Stomach smooth muscle (tissue), 2 donors: ENCODE measurements at regions not wholly inside any gene's neighbourhood (a gene's known extent, or its start where the extent isn't known, plus 50 kb on each side); places are given as distances from the start of the nearest gene placed in this dataset.

ENCODE experiments used
- H3K27ac ChIP-seq: one replicate; pipeline ENCODE4 v1.7.0; 2013; ENCODE audit warnings: mild to moderate bottlenecking, low read length, inconsistent platforms
- H3K27me3 ChIP-seq, 2 donors: one replicate each; pipeline ENCODE4 v1.7.0; 2013; ENCODE audit warnings: low read length in 2 of 2; ENCODE audit not compliant: insufficient read depth in 2 of 2, control insufficient read depth in 1 of 2
- H3K36me3 ChIP-seq, 2 donors: one replicate each; pipeline ENCODE4 v1.7.0; 2013; ENCODE audit warnings: low read length in 2 of 2; ENCODE audit not compliant: control insufficient read depth in 2 of 2, insufficient read depth in 2 of 2
- H3K4me1 ChIP-seq: one replicate; pipeline ENCODE4 v1.7.0; 2013; ENCODE audit warnings: low read length; ENCODE audit not compliant: control insufficient read depth, insufficient read depth
- H3K4me3 ChIP-seq, 2 donors: one replicate each; pipeline ENCODE4 v1.7.0; 2013; ENCODE audit warnings: low read length in 2 of 2
- H3K9ac ChIP-seq, 2 donors: one replicate each; pipeline ENCODE4 v1.7.0; 2013; ENCODE audit warnings: low read length in 2 of 2, mild to moderate bottlenecking in 1 of 2
- H3K9me3 ChIP-seq, 2 donors: one replicate each; pipeline ENCODE4 v1.7.0; 2013; ENCODE audit warnings: low read length in 2 of 2; ENCODE audit not compliant: control insufficient read depth in 2 of 2
- donor health status: healthy.
- donor health status: Pancreatic carcinoma.

DNA sequence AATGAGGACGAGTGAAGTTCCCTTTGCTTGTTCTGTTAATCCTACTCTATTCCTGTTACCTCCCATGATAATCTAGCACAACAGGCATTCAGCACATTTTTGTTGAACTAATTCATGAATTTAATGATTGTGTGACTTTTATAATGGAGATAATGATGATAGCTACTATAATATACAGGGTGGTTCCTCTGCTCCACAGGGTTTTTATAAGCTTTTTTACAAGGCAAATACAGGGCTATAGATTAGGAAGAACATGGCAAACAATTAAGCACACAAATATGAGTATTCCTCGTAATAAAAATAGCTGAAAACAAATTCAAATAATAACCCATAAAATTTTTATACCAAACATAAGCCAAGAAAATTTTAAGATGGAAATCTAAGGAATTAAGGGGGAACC, 145.6 kb upstream of the TMTC1 start:
- Histone ChIP-seq H3K4me1 (no peaks in the 10 kb centered on the region), H3K27ac (no peak overlapping the region), H3K4me3 (no peak overlapping the region), H3K27me3 (no peaks in the 10 kb centered on the region), H3K9me3 (no peaks in the 10 kb centered on the region), H3K36me3 (no peaks in the 10 kb centered on the region), H3K9ac (no peak overlapping the region)

DNA sequence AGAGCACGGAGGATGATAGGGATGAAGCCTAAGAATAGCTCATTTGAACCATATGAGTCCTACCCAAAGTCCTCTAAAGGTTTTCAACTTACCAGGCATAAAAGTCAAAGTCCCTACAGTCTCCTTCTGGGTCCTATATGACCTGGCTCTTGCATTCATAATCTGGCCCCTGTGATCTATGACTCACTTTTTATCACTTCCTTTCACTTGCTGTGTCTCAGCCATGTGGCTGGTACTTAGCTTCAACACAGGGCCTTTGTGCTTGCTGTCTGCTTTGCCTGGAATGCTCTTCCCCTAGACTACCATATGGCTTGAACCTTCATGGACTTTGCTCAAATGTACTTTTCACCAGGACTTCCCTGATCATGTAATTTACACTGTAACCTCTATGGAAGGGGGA, 137.6 kb upstream of the TMTC1 start:
- H3K4me1 ChIP-seq = no peaks in the 10 kb centered on the region
- H3K9ac ChIP-seq = no peak overlapping the region
- no peak overlapping the region for H3K27ac ChIP-seq
- no peaks in the 10 kb centered on the region for H3K36me3 ChIP-seq
- no peaks in the 10 kb centered on the region for H3K9me3 ChIP-seq
- no peaks in the 10 kb centered on the region for H3K27me3 ChIP-seq
- H3K4me3 ChIP-seq = no peak overlapping the region

DNA sequence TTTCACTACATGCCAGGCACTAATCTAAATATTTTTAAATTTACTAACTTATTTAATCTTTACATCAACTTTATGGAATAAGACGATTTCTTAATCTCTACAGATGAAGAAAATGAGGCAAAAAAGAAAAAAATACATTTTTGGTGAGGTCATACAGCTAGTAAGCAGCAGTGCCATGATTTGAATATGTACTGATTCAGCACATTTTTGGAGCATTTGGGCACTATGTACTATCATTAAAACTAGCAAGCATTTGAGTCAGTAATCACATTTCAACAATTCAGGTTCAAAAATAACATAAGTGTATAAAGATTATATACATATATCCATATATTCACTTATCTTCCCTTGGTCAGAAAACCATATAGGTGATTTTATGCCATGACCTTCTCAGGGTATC, 124.4 kb upstream of the TMTC1 start:
- H3K9me3 ChIP-seq = no peaks in the 10 kb centered on the region
- no peak overlapping the region for H3K27ac ChIP-seq
- no peaks in the 10 kb centered on the region for H3K4me1 ChIP-seq
- no peak overlapping the region for H3K9ac ChIP-seq
- H3K4me3 ChIP-seq = no peak overlapping the region
- H3K27me3 ChIP-seq = no peaks in the 10 kb centered on the region
- no peaks in the 10 kb centered on the region for H3K36me3 ChIP-seq

DNA sequence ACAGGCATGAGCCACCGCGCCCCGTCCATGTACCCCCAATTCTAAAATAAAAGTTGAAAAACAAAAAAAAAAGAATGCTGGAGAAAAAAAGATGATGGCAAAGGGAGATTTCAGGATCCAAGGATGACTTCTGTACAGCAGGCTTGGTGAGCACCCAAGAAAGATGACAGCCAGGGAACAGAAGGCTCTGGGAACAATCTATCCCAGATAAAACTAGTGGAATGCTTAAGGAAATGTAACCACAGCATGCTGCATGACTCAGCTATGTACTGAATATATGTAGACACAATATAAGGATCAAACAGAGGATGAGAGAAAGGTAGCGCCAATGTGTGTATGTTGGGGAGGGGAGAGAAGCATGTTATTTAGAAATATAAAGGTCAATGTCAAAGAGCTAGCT, 123.7 kb upstream of the TMTC1 start:
- Histone ChIP-seq H3K9ac (no peak overlapping the region), H3K36me3 (no peaks in the 10 kb centered on the region), H3K9me3 (no peaks in the 10 kb centered on the region), H3K27me3 (no peaks in the 10 kb centered on the region), H3K4me3 (no peak overlapping the region), H3K27ac (no peak overlapping the region), H3K4me1 (no peaks in the 10 kb centered on the region)

DNA sequence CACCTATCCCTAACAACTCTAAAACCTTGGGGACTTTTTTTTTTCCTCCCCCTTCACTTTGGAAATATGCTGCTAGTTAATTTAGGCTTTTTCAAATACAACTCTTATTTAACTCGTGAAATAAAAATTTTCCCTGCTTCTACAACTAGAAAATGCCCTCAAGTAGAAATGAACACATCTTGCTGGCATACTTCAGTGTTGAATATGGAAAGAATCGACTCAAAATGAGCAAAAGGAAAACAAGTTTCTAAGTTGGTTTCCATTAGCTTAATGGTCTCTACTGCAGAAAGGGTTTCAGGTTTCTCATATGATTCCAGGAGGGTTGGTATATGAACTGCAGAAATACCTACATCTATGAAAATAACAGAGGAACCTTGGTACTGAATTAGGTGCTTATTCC, 118.3 kb upstream of the TMTC1 start:
- no peaks in the 10 kb centered on the region for H3K36me3 ChIP-seq
- no peaks in the 10 kb centered on the region for H3K4me1 ChIP-seq
- H3K9ac ChIP-seq = no peak overlapping the region
- no peak overlapping the region for H3K27ac ChIP-seq
- H3K9me3 ChIP-seq = no peaks in the 10 kb centered on the region
- H3K27me3 ChIP-seq = no peaks in the 10 kb centered on the region
- H3K4me3 ChIP-seq = no peak overlapping the region

DNA sequence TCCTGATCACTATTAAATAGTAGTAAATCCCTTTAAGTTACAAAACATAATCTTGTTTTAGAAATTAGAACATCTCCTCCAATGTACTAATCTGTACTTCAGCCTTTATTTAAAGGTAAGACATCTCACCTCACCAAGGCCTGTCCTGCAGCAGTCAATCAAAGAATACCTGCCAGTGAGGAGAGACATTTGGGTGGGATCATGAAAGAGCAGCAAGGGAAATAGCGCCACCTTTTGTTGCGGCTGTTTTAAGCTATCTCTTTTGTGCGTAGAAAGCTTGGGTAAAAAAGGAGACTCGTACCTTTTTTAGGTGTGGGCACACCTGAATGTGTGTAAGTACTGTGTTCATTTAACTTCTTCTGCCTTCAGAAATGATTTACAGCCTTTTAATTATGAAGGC, 117.8 kb upstream of the TMTC1 start:
- no peaks in the 10 kb centered on the region for H3K4me1 ChIP-seq
- H3K36me3 ChIP-seq = no peaks in the 10 kb centered on the region
- no peak overlapping the region for H3K9ac ChIP-seq
- no peak overlapping the region for H3K4me3 ChIP-seq
- H3K27ac ChIP-seq = no peak overlapping the region
- no peaks in the 10 kb centered on the region for H3K9me3 ChIP-seq
- H3K27me3 ChIP-seq = no peaks in the 10 kb centered on the region

DNA sequence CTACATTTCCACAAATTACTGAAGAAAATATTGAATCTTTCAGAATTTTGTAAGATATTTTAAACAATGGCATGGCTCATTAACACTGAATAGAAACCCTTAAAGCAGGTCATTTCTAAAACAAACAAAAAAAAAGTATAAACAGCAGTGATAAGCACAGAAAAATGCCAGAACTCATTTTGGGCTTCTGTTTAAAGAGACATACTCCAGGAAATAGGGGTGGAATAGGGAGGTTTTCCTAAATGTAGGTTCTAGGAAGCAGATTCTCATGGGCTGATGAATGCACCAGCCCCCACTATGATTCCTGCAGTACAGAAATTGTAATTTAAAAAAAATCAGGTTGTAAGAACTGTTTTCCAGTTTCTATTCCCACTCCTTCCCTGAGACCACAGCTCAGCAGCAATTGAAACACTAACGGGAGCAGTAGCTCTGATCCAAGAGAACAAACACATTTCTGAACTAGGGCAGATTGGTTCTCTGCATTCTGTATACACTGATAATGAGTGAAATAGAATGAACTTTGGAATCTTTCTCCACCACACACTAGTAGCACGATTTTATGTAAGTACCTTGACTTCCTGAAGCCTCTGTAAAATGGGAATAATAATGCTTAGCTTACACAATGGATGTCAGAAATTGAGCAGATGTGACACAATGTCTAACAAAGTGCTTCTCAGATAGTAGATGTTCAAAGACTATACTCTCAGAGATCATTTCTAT, 115.6 kb upstream of the TMTC1 start:
- no peaks in the 10 kb centered on the region for H3K36me3 ChIP-seq
- no peaks in the 10 kb centered on the region for H3K27me3 ChIP-seq
- H3K4me1 ChIP-seq = no peaks in the 10 kb centered on the region
- H3K27ac ChIP-seq = no peak overlapping the region
- no peaks in the 10 kb centered on the region for H3K9me3 ChIP-seq
- H3K9ac ChIP-seq = no peak overlapping the region
- H3K4me3 ChIP-seq = no peak overlapping the region

DNA sequence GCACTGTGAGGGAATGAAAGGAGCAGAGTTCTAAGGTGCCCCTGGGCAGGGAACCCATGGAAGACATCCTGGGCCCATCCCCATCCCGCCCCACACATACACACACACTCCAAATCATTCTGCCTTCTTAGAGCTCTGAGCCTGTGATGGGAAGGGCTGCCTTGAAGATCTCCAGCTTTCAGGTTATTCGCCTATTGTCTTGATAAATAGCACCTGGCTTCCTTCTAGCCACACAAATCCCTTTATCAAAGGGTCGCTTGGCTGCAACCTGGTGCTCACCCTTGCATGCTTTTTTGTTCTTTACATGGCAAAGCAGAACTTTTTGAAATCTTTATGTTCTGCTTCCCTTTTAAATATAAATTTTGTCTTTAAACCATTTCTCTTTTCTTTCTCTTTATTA, 112.2 kb upstream of the TMTC1 start:
- no peak overlapping the region for H3K27ac ChIP-seq
- no peaks in the 10 kb centered on the region for H3K36me3 ChIP-seq
- H3K9ac ChIP-seq = no peak overlapping the region
- H3K4me3 ChIP-seq = no peak overlapping the region
- H3K4me1 ChIP-seq = no peaks in the 10 kb centered on the region
- no peaks in the 10 kb centered on the region for H3K27me3 ChIP-seq
- no peaks in the 10 kb centered on the region for H3K9me3 ChIP-seq

DNA sequence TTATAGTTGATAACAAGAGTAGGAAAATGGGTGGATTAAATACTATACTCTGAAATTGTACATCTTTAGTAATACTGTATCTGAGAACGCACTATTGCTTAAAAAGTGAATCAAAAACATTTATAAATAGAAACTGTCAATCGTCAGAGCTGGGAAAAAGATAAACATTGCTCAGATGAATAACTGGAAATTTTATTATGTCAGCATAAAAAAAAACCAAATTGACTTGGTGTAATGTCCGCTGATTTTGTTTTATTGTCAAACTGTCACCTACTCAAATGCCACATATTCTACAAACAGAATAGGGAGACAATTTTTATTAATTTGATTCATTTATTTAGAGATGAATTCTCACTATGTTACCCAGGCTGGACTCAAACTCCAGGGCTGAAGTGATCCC, 109.3 kb upstream of the TMTC1 start:
- H3K9ac ChIP-seq = no peak overlapping the region
- H3K9me3 ChIP-seq = no peaks in the 10 kb centered on the region
- H3K4me1 ChIP-seq = no peaks in the 10 kb centered on the region
- no peaks in the 10 kb centered on the region for H3K27me3 ChIP-seq
- no peak overlapping the region for H3K27ac ChIP-seq
- H3K4me3 ChIP-seq = no peak overlapping the region
- no peaks in the 10 kb centered on the region for H3K36me3 ChIP-seq

DNA sequence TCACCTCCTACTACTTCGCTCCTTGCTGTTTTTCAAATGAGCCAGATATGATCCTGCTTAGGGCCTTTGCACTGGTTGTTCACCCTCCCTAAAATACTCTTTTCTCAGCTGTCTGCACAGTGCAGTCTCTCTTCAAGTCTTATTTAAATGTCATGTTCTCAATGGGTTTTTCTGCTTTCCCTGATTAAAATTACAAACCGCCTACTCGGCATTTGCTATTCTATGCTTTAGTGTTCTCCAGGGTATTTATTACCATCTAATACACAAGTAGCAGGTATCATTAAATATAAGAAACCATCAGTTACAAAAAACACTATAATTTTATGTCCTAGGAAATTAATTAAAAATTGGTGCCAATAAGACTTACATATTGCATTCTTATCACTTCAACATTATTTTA, 108.0 kb upstream of the TMTC1 start:
- Histone ChIP-seq H3K4me3 (no peak overlapping the region), H3K27me3 (no peaks in the 10 kb centered on the region), H3K4me1 (no peaks in the 10 kb centered on the region), H3K36me3 (no peaks in the 10 kb centered on the region), H3K27ac (no peak overlapping the region), H3K9me3 (no peaks in the 10 kb centered on the region), H3K9ac (no peak overlapping the region)

DNA sequence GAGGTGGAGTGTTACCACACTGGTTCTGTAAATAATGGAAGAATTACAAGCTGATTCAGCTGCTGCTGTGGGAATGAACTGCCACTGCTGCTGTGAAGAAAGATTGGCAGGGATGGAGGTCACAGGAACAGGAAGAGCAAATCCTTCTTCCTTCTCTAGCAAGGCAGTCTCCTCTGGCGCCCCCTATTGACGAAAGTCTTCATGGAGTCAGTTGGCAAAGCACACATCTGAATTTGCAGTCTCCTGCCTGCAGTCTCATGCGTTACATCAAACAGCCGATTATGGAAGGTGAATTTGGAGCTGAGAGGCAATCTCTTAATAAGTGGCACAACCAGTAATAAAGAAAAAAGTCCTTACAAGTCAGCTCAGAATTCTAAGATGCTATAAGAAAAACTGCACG, 106.0 kb upstream of the TMTC1 start:
- Histone ChIP-seq H3K27me3 (no peaks in the 10 kb centered on the region), H3K4me3 (no peak overlapping the region), H3K9me3 (no peaks in the 10 kb centered on the region), H3K27ac (no peak overlapping the region), H3K4me1 (no peaks in the 10 kb centered on the region), H3K9ac (no peak overlapping the region), H3K36me3 (no peaks in the 10 kb centered on the region)
